ENCODE measurements at regions not wholly inside any gene's neighbourhood (a gene's known extent, or its start where the extent isn't known, plus 50 kb on each side); places are given as distances from the start of the nearest gene placed in this dataset.
"Not testable (repeated sequence)": the region's sequence is repeated elsewhere in the genome, so short reads cannot be mapped to it uniquely, and the experiment has no call there.

DNA sequence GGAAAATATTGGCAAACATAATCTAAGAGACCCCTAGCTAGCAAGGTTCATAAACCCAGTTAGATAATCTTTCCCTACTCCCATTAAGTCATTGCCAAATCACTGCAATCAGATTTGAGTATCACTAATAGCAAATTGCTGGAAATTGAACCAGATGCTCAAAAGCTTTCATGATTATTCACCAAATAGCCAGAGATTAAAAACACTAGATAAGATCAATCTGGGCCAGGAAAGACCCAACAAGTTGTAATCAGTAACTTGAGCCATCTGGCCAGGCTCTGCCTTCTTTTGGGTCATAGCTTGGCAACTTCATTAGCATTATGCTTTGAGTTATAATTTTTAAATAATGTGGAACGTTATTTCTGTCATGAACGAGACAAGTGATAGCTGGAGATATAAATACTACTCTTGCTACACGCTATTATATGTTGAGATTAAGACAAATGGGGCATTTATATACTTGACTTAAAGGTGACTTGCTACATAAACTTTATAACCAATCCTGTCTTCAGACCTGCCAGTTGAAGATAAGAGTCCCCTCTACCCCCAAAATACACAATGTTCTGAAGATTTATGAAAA, 196.6 kb upstream of the EDNRA start:
- no peak overlapping the region for H3K4me3 ChIP-seq (ENCODE audit: low read depth, low read length)
- TF ChIP-seq, protein P1, sequence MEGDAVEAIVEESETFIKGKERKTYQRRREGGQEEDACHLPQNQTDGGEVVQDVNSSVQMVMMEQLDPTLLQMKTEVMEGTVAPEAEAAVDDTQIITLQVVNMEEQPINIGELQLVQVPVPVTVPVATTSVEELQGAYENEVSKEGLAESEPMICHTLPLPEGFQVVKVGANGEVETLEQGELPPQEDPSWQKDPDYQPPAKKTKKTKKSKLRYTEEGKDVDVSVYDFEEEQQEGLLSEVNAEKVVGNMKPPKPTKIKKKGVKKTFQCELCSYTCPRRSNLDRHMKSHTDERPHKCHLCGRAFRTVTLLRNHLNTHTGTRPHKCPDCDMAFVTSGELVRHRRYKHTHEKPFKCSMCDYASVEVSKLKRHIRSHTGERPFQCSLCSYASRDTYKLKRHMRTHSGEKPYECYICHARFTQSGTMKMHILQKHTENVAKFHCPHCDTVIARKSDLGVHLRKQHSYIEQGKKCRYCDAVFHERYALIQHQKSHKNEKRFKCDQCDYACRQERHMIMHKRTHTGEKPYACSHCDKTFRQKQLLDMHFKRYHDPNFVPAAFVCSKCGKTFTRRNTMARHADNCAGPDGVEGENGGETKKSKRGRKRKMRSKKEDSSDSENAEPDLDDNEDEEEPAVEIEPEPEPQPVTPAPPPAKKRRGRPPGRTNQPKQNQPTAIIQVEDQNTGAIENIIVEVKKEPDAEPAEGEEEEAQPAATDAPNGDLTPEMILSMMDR (IDR thresholded peaks at IDR 0.05; ENCODE audit: low read depth, low read length) = no peak

DNA sequence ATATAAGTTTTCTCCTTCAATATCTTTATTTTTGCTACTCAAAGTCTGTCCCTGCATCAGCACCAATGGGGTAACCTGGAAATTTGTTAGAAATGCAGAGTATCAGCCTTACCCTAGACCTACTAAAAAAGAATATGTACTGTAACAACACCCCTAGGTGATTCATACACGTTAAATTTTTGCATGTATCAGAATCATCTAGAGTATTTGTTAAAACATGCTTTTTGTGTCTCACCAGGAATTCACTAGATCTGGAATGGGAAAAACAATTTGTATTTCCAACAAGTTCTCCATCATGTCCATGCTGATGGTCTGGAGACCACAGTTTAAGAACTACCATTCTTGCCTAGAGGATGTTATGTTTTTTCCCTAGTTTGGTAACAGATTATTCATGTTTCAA, 196.0 kb upstream of the EDNRA start:
- no peak overlapping the region for H3K4me3 ChIP-seq (ENCODE audit: low read depth, low read length)
- TF ChIP-seq, protein P1 (IDR thresholded peaks at IDR 0.05; ENCODE audit: low read depth, low read length) = no peak

DNA sequence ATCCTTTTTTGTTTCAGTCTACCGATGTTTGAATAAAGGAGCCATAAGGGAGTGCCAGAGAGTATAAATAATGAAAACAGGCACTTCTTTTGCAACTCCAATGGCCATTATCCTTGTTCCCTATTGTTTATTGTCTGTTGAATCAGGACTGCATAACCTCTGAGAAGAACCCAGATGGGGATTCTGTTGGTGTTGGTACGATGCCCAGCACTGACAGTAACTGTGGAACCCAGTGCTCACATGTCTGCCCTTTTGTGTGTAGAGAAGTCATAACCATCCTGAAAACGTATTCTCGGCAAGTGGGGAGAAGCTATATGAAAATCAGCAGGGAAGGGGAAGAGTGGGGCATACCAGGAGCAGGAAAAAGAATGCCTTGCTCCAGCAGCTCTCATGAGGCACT, 195.1 kb upstream of the EDNRA start:
- TF ChIP-seq, protein P1 (IDR thresholded peaks at IDR 0.05; ENCODE audit: low read depth, low read length) = no peak
- H3K4me3 ChIP-seq (ENCODE audit: low read depth, low read length) = no peak overlapping the region

DNA sequence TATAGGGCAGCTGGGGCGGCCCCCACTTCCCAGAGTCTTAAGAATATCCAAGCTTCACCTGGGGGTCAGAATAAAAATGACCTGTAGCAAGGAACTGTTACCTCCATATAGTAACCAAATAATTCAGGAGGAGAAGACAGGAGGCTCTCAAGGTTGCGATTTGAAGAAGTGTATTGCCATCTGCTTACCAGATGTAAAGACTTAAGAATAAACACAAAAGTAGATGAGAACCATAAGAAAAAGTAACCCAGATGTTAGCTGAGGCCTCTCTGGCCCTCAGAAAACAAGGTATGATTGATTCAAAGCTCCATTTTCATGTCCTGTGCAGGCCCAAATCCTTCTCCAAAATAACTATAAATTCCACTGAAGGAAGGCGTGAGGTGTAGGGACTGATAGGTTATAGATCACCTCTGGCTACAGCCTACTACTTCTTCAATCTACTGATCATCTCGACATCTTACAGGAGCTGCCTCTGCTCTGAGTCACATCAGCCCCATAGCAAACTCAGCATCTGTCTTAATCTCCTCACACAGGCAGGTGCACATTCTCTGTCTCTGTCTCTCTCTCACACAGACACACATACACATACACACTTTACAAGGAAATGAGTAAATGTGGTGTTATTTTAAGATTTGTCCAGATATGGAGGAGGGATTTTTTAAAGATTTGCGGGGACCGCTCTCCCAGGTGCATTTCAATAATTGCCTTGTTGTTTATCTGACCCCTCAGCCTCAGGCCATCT, 193.9 kb upstream of the EDNRA start:
- H3K4me3 ChIP-seq (ENCODE audit: low read depth, low read length) = no peak overlapping the region
- TF ChIP-seq, protein P1 (IDR thresholded peaks at IDR 0.05; ENCODE audit: low read depth, low read length) = no peak

DNA sequence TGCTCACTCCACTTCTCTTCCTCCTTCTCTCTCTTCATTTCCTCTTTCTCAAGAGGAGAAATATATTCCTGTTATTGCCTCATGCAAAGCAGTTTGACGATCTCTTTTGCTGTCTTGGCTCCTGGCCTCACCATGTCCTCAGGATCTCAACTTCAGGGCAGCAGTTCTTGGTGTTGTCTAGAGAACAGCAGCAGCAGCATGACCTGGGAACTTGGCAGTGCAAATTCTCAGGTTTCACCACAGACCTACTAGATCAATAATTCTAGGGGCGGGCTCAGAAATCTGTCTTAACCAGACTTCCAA, 193.4 kb upstream of the EDNRA start:
- H3K4me3 ChIP-seq (ENCODE audit: low read depth, low read length) = no peak overlapping the region

DNA sequence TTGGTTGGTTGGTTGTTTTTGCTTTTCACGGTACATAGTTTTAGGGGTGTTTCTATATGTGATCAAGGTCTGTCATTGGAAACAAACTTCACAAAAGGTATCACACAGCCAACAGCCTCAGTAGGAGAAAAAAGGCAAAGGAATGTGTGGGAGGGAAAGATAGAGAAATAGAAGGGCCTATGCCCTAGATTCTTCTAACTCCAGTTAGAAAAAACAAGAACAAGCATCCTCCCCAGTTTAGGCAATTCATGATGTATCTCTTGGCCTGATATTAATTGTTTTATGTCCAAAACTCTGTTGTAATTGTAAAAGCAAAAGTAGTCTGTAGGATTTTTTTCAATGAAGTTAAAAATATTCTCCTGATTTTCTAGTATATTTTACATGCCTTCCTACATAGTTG, 192.4 kb upstream of the EDNRA start:
- TF ChIP-seq, protein P1 (IDR thresholded peaks at IDR 0.05; ENCODE audit: low read depth, low read length) = no peak
- no peak overlapping the region for H3K4me3 ChIP-seq (ENCODE audit: low read depth, low read length)

More for the DNA sequence above, 193.4 kb upstream of the EDNRA start:
- TF ChIP-seq, protein P1 (IDR thresholded peaks at IDR 0.05; ENCODE audit: low read depth, low read length) = no peak

DNA sequence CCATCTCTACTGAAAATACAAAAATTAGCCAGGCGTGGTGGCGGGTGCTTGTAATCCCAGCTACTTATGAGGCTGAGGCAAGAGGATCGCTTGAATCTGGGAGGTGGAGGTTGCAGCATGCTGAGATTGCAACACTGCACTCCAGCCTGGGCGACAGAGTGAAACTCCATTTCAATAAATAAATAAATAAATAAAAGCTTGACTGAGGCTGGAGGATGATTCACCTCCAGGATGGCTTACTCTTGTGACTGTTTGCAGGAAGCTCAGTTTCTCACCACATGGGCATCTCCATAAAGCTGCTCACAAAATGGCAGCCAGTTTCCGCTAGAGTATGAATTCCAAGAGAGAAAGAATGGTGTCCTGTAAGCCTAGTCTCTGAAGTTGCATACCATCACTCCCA, 191.7 kb upstream of the EDNRA start:
- TF ChIP-seq, protein P1 (IDR thresholded peaks at IDR 0.05; ENCODE audit: low read depth, low read length) = no peak
- no peak overlapping the region for H3K4me3 ChIP-seq (ENCODE audit: low read depth, low read length)

DNA sequence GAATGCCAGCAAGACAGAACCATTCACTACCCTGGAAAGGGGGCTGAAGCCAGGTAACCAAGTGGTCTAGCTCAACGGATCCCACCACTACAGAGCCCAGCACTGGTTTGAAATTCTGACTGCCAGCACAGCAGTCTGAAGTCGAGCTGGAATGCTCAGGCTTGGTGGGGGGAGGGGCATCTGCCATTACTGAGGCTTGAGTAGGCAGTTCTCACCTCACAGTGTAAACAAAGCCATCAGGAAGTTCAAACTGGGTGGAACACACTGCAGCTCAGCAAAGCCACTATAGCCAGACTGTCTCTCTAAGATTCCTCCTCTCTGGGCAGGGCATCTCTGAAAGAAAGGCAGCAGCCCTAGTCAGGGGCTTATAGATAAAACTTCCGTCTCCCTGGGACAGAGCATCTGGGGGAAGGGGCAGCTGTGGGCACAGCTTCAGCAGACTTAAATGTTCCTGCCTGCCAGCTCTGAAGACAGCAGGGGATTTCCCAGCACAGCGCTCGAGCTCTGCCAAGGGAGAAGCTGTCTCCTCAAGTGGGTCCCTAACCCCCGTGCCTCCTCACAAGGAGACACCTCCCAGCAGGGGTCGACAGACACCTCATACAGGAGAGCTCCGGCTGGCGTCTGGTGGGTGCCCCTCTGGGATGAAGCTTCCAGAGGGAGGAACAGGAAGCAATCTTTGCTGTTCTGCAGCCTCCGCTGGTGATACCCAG, 188.1 kb upstream of the EDNRA start:
- not testable (repeated sequence) for H3K4me3 ChIP-seq (ENCODE audit: low read depth, low read length)

DNA sequence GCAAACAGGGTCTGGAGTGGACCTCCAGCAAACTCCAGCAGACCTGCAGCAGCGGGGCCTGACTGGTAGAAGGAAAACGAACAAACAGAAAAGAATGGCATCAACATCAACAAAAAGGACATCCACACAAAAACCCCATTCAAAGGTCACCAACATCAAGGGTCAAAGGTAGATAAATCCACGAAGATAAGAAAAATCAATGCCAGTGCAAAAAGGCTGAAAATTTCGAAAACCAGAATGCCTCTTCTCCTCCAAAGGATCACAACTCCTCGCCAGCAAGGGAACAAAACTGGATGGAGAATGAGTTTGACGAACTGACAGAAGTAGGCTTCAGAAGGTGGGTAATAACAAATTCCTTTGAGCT, 187.6 kb upstream of the EDNRA start:
- not testable (repeated sequence) for H3K4me3 ChIP-seq (ENCODE audit: low read depth, low read length)
